ENCODE measurements at regions not wholly inside any gene's neighbourhood (a gene's known extent, or its start where the extent isn't known, plus 50 kb on each side); places are given as distances from the start of the nearest gene placed in this dataset.

- H3K27ac ChIP-seq (ENCODE audit: low read length) = no peak overlapping the region
- intact Hi-C loops (cut with micrococcal nuclease; ENCODE audit: unreplicated experiment) (no loop called here), in situ Hi-C loops (cut with HindIII; ENCODE audit: low pct_unique_long_range_greater_than_20kb, low sequenced_read_pairs) (no loop called here)
- H3K9me3 ChIP-seq (ENCODE audit: control insufficient read depth, insufficient read depth, low read depth, low read length) = no peaks in the 10 kb centered on the region
- no peaks in the 10 kb centered on the region for H3K4me1 ChIP-seq (ENCODE audit: control insufficient read depth, insufficient read depth, low read length)
- DNase-seq (ENCODE audit: low read depth, low spot score) = no peak
- ChIA-PET CTCF (no interaction called here), POLR2A (no interaction called here)
- H3K4me3 ChIP-seq (ENCODE audit: low read depth in 2 of 2, low read length in 2 of 2) = no peak overlapping the region
- H3K27me3 ChIP-seq (ENCODE audit: control insufficient read depth, insufficient read depth, low read length) = no peaks in the 10 kb centered on the region
- no peak for ATAC-seq
- TF ChIP-seq POLR2AphosphoS5 (IDR thresholded peaks at IDR 0.05; ENCODE audit: low read depth, low read length) (no peak), SIN3A (IDR thresholded peaks at IDR 0.05; ENCODE audit: borderline replicate concordance, insufficient read depth, low read depth, low read length) (no peak), TCF7L2 (IDR thresholded peaks at IDR 0.05; ENCODE audit: low read depth, low read length) (no peak), REST (IDR thresholded peaks at IDR 0.05; ENCODE audit: insufficient read depth in 1 of 2, low read depth in 2 of 2, low read length in 1 of 2) (no peak), CTCF (IDR thresholded peaks at IDR 0.05) (no peak)
- no TSS peak for BruUV-seq (replicated peaks)
- H3K36me3 ChIP-seq (ENCODE audit: control insufficient read depth, insufficient read depth, low read length) = no peaks in the 10 kb centered on the region
Observed at GRCh38 chr21:35562876-35563275, 497.4 kb downstream of the SETD4 start.

GRCh38 chr21:35561116-35561515 lies 499.2 kb downstream of the SETD4 start:
- Histone ChIP-seq H3K27ac (ENCODE audit: low read length) (no peak overlapping the region), H3K27me3 (ENCODE audit: control insufficient read depth, insufficient read depth, low read length) (no peaks in the 10 kb centered on the region), H3K4me3 (ENCODE audit: low read depth in 2 of 2, low read length in 2 of 2) (no peak overlapping the region), H3K4me1 (ENCODE audit: control insufficient read depth, insufficient read depth, low read length) (no peaks in the 10 kb centered on the region), H3K9me3 (ENCODE audit: control insufficient read depth, insufficient read depth, low read depth, low read length) (no peaks in the 10 kb centered on the region), H3K36me3 (ENCODE audit: control insufficient read depth, insufficient read depth, low read length) (no peaks in the 10 kb centered on the region)
- ChIA-PET POLR2A (no interaction called here), CTCF (no interaction called here)
- no peak for ATAC-seq
- in situ Hi-C loops (cut with HindIII; ENCODE audit: low pct_unique_long_range_greater_than_20kb, low sequenced_read_pairs) (no loop called here), intact Hi-C loops (cut with micrococcal nuclease; ENCODE audit: unreplicated experiment) (no loop called here)
- BruUV-seq (replicated peaks) = no TSS peak
- no peak for DNase-seq (ENCODE audit: low read depth, low spot score)
- TF ChIP-seq CTCF (IDR thresholded peaks at IDR 0.05) (no peak), REST (IDR thresholded peaks at IDR 0.05; ENCODE audit: insufficient read depth in 1 of 2, low read depth in 2 of 2, low read length in 1 of 2) (no peak), POLR2AphosphoS5 (IDR thresholded peaks at IDR 0.05; ENCODE audit: low read depth, low read length) (no peak), SIN3A (IDR thresholded peaks at IDR 0.05; ENCODE audit: borderline replicate concordance, insufficient read depth, low read depth, low read length) (no peak), TCF7L2 (IDR thresholded peaks at IDR 0.05; ENCODE audit: low read depth, low read length) (no peak)
